ENCODE measurements at regions not wholly inside any gene's neighbourhood (a gene's known extent, or its start where the extent isn't known, plus 50 kb on each side); places are given as distances from the start of the nearest gene placed in this dataset.

DNA sequence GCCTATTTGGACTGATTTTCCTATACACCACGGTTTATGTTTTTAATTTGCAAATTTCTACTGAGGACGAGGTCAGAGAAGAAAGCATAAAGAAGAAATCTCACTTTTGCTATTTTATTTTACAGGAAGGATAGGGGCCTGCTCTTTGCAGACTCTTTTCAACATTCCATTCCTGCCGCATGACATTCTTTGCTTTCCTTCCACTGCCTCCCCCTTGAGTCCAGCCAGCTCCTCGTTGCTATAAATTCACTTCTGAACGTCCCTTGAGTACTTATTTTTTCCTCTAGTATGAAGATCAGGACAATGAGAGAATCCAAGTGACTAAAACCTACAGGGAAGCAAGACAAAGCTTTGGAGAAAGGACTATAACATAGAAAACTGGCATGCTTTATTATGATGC is 53.4 kb upstream of the PTGFR start:
- Mint-ChIP-seq H3K4me3 (no peak overlapping the region), H3K4me1 (ENCODE audit: low read depth) (no peaks in the 10 kb centered on the region), H3K36me3 (ENCODE audit: low read depth) (no peaks in the 10 kb centered on the region), H3K9me3 (no peaks in the 10 kb centered on the region), H3K27me3 (no peaks in the 10 kb centered on the region), H3K27ac (no peak overlapping the region)
- ChIA-PET POLR2A (no interaction called here), CTCF (no interaction called here)
- intact Hi-C loops (cut with micrococcal nuclease): no loop called here
- no peak for DNase-seq
- ATAC-seq: no peak
- TF ChIP-seq, protein P1, sequence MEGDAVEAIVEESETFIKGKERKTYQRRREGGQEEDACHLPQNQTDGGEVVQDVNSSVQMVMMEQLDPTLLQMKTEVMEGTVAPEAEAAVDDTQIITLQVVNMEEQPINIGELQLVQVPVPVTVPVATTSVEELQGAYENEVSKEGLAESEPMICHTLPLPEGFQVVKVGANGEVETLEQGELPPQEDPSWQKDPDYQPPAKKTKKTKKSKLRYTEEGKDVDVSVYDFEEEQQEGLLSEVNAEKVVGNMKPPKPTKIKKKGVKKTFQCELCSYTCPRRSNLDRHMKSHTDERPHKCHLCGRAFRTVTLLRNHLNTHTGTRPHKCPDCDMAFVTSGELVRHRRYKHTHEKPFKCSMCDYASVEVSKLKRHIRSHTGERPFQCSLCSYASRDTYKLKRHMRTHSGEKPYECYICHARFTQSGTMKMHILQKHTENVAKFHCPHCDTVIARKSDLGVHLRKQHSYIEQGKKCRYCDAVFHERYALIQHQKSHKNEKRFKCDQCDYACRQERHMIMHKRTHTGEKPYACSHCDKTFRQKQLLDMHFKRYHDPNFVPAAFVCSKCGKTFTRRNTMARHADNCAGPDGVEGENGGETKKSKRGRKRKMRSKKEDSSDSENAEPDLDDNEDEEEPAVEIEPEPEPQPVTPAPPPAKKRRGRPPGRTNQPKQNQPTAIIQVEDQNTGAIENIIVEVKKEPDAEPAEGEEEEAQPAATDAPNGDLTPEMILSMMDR (IDR thresholded peaks at IDR 0.05): no peak

DNA sequence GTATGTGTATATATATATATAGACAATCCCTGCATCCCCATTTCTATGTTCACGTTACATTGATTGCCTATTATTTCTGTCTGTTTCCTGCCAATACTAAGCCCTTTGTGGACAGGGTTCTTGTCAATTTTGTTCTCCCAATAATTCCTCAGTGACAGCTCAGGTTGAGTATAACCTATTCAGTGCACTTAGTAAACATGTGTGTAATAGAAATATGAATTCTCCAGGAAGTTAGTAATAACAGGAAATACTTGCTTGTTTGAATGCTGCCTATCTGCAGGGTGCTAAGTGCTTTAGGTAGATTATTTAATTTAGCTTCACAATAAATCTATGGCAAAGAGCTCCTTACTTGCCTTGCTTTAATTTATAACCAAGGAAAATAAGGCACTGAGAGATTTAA is 52.8 kb upstream of the PTGFR start:
- H3K27ac Mint-ChIP-seq: no peak overlapping the region
- TF ChIP-seq, protein P1 (IDR thresholded peaks at IDR 0.05): no peak
- no peaks in the 10 kb centered on the region for H3K4me1 Mint-ChIP-seq (ENCODE audit: low read depth)
- DNase-seq (no peak), ATAC-seq (no peak)
- intact Hi-C loops (cut with micrococcal nuclease): no loop called here
- ChIA-PET POLR2A (no interaction called here), CTCF (no interaction called here)
- H3K9me3 Mint-ChIP-seq: no peaks in the 10 kb centered on the region
- no peaks in the 10 kb centered on the region for H3K36me3 Mint-ChIP-seq (ENCODE audit: low read depth)
- H3K4me3 Mint-ChIP-seq: no peak overlapping the region
- no peaks in the 10 kb centered on the region for H3K27me3 Mint-ChIP-seq

DNA sequence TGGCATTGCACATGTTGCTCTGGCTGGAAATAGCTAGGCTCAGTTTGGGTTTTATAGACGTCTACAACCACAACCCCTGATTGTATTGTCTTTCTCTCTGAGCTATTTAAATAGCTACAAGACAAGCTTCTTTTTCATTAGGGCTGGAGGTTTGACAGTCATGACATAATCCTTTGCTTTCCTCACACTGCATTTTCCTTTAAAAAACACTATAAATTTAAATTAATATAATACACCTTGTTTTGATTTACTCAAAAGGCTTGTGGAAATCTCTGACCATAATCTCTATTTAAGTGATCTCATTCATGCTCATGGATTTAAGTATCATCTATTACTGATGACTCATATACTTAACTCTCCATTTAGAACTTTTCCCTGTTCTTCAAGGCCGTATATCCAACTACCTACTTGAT is 50.4 kb upstream of the PTGFR start:
- no peaks in the 10 kb centered on the region for H3K36me3 Mint-ChIP-seq (ENCODE audit: low read depth)
- H3K27me3 Mint-ChIP-seq: no peaks in the 10 kb centered on the region
- ChIA-PET POLR2A (no interaction called here), CTCF (no interaction called here)
- H3K9me3 Mint-ChIP-seq: no peaks in the 10 kb centered on the region
- DNase-seq (no peak), ATAC-seq (no peak)
- intact Hi-C loops (cut with micrococcal nuclease): no loop called here
- TF ChIP-seq, protein P1 (IDR thresholded peaks at IDR 0.05): no peak
- no peak overlapping the region for H3K27ac Mint-ChIP-seq
- H3K4me1 Mint-ChIP-seq (ENCODE audit: low read depth): no peaks in the 10 kb centered on the region
- no peak overlapping the region for H3K4me3 Mint-ChIP-seq

Measured in activated CD8-positive, alpha-beta T cell treated with anti-CD3 and anti-CD28 coated beads for 36 hours (primary cell).